HAP-1 (cell line): ENCODE measurements at regions not wholly inside any gene's neighbourhood (a gene's known extent, or its start where the extent isn't known, plus 50 kb on each side); places are given as distances from the start of the nearest gene placed in this dataset.

Source experiments
- DNase-seq, 2 experiments: peaks; one replicate each; pipeline ENCODE4 v3.0.0-alpha.2; 2016 to 2020; ENCODE audit warnings: low spot score in 2 of 2
- H3K27me3 ChIP-seq: fragments of 250-450 bp; sonication (Bioruptor Pico); 2 replicates; pipeline ENCODE4 v1.5.1; 2020; ENCODE audit warnings: low read depth, mild to moderate bottlenecking, moderate library complexity
- H3K36me3 ChIP-seq: fragments of 250-450 bp; sonication (Bioruptor Pico); replicated peaks from 2 replicates; pipeline ENCODE4 v1.5.1; 2020; ENCODE audit warnings: mild to moderate bottlenecking
- H3K4me1 ChIP-seq: fragments of 250-450 bp; sonication (Bioruptor Pico); 2 replicates; pipeline ENCODE4 v1.5.1; 2020; ENCODE audit warnings: mild to moderate bottlenecking
- H3K4me3 ChIP-seq: fragments of 250-450 bp; sonication (Bioruptor Pico); 2 replicates; pipeline ENCODE4 v1.5.1; 2020; ENCODE audit warnings: mild to moderate bottlenecking, moderate library complexity
- H3K9me3 ChIP-seq: fragments of 250-450 bp; sonication (Bioruptor Pico); 2 replicates; pipeline ENCODE4 v1.5.1; 2020; ENCODE audit warnings: mild to moderate bottlenecking, moderate library complexity
- in situ Hi-C: fragments of 300-500 bp; cut with MboI; formaldehyde crosslinking; loops from 3 replicates; pipeline ENCODE4 v1.14.3; 2020; ENCODE audit warnings: low sequenced_read_pairs, inconsistent platforms, mixed read lengths

DNA sequence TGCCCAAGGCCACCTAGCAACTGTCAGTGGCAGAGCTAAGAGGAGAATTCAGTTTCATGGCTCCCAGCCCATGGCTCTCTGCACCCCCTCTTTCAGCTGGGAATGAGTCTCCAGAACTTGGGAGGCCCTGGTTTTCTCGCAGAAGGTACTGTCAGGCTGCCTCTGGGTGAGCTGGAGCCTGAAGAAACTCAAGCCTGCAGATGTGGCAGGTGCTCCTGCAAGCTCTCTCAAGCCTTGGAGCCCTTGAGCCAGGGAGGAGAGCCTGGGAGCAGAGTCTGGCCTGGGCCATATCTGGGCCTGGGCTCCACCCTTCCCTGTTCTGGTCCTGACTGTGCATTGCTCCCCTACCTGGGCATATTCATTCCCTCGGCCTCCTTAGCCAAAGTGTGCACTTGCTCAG lies 74.4 kb upstream of the TLE3 start:
- Histone ChIP-seq H3K36me3 (no peaks in the 10 kb centered on the region), H3K4me3 (no peak overlapping the region), H3K9me3 (no peaks in the 10 kb centered on the region), H3K27me3 (no peaks in the 10 kb centered on the region), H3K4me1 (no peaks in the 10 kb centered on the region)
- in situ Hi-C loops, result no loop called here
- DNase-seq, result no peak

DNA sequence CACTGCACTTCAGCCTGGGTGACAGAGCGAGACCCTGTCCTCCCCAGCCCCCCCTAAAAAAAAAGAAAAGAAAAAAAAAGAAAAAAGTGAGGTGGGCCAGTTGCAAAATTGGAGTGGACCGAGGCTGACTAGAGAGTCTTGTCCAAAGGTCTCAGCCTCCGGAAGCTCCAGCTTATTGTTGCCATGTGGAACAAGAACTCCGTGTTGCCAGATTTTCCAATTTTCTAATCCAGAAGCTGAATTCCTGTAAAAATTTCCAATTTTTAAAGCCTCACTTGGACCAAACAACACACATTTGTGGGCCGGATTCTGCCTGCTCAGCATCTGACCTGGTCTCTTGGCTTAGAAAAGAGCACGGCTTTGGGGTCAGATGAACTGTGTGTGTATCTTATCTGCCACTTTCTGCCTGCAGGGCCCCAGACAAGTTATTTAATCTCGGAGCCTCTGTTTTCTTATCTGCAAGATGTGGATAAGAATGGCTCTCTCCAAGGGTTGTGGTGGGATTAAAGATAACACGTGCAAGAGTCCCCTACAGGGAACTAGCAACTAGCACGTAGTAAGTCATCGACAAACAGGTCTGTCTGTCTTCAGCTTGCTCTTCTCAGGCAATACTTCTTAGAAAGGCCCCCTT lies 73.7 kb upstream of the TLE3 start:
- Histone ChIP-seq H3K9me3 (no peaks in the 10 kb centered on the region), H3K4me1 (no peaks in the 10 kb centered on the region), H3K27me3 (no peaks in the 10 kb centered on the region), H3K4me3 (no peak overlapping the region), H3K36me3 (no peaks in the 10 kb centered on the region)
- in situ Hi-C loops, result no loop called here
- DNase-seq, result no peak

DNA sequence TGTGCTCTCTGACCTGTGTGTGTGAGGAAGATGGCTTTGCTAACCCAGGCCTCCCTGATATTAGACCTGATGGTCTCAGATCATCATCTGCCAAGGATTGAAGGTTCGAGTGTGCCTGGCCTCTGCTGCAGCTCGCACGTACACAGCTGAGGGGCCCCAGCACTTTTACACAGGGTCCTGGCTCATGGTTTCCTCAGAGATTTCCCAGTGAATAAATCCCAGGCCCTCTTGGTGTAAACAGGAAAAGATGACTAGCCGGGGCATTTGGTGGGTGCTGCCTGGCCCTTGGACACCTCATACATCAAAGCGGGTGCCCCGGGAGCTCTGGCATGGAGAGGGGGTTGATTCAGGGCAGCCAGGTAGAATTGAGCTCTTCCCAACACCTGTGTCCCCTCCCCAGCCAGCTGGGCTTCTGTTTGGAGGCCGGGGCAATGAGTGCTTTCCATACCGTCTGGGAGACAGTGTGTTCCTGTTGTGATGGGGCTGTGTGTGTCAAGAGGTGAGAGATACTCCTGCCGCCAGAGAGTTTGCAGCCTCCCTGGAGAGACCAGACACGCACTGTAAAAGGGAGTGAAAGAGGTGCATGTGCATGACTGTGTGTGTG lies 72.5 kb upstream of the TLE3 start:
- Histone ChIP-seq H3K4me3 (no peak overlapping the region), H3K27me3 (no peaks in the 10 kb centered on the region), H3K36me3 (no peaks in the 10 kb centered on the region), H3K4me1 (no peaks in the 10 kb centered on the region), H3K9me3 (no peaks in the 10 kb centered on the region)
- DNase-seq, result no peak
- in situ Hi-C loops, result no loop called here

DNA sequence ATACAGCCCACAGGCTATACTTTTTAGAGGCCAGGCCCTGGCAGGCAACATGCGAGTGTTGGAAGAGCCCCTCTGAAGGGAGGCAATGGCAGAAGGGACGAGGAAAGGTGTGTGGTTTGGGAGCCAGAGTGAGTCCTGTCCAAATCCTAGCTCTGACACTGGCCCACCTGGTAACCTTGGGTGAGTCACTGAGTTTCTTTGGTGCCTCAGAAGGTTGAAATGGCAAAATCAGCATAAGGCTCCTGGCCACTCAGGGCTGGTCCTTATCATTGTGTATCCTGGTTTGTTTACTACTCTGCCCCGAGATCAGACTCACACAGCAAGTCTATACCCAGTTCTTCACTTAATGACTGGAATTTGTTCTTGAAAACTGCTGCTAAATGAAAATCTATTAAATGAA lies 71.4 kb upstream of the TLE3 start:
- Histone ChIP-seq H3K4me1 (no peaks in the 10 kb centered on the region), H3K36me3 (no peaks in the 10 kb centered on the region), H3K4me3 (no peak overlapping the region), H3K27me3 (no peaks in the 10 kb centered on the region), H3K9me3 (no peaks in the 10 kb centered on the region)
- in situ Hi-C loops, result no loop called here
- no peak for DNase-seq

DNA sequence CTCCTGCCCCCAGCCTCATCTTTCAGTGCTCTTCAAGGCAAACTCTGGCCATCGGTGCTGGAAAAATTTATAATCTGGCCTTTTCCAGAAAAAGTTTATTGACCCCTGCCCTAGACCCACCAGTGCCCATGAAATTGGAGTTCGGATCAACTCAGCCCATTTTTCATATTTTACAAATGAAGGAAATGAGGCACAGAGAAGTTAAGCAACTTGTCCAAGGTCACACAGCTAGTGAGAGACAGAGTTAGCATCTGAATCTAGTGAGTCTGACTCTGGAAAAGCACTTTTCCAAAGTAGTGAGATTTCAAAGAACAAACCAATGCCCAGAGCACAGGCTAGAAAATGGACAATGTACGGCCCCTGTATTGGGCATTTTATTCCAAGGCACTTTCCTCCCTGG lies 69.4 kb upstream of the TLE3 start:
- Histone ChIP-seq H3K4me1 (no peaks in the 10 kb centered on the region), H3K27me3 (no peaks in the 10 kb centered on the region; the same call in 1 of the 2 replicates), H3K4me3 (no peak overlapping the region), H3K36me3 (no peaks in the 10 kb centered on the region), H3K9me3 (no peaks in the 10 kb centered on the region)
- in situ Hi-C loops, result no loop called here
- DNase-seq, result no peak

DNA sequence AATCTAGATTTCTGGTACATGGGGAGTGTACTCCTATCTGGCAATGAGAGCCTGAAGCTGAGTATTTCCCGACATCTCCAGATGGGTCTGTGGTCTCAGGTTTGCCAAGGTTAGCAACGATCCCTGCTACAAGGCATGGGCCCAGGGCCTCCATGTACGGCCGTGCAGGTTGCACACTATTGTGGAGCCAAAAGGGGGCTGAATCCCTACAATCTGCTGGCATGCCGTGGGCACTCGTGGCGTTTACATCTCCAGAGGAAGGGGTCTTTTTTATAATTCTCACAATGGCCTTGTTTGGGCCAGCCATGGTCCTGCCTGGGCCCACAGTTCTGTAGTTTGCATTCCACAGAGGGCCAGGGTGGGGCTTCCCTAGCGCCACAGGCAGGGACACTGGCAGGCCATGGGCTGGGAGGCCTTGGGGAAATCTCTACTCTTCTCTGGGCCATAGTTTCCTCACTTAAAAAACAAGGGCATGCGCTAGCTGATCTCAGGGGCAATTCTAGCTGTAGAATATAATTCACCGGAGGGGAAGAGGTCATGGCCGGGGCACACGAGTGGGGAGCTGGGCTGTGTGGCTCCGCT lies 68.9 kb upstream of the TLE3 start:
- in situ Hi-C loops, result no loop called here
- no peaks in the 10 kb centered on the region for H3K4me1 ChIP-seq
- no peaks in the 10 kb centered on the region for H3K9me3 ChIP-seq
- DNase-seq, result no peak
- H3K4me3 ChIP-seq, result no peak overlapping the region
- no peaks in the 10 kb centered on the region; the same call in 1 of the 2 replicates for H3K27me3 ChIP-seq
- no peaks in the 10 kb centered on the region for H3K36me3 ChIP-seq

DNA sequence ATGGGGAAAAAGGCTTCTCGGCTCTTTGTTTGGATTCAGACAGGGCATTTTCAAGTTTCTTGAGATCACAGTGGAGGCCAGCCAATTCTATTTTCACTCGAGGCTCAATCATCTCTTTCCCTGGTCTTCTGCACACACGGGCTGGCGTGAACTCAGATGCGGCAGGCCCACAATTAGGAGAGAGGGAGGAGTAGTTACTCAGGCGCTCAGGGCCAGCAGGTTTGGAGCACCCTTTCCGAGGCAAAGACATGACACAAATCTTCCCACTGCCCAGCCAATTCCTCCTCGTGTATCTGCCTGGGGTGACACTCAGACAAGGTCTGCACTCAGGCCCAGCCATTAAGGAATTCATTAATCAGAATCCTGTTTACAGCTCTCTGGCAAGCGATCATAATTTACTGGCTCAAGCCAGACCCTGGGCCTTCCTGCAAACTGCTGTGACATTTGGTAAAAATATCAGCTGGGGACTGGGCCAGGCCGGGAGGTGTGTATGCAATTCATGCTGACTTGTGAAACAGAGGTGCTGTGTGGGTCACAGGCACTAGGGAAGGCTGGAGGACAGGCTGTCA lies 68.1 kb upstream of the TLE3 start:
- H3K27me3 ChIP-seq, result no peaks in the 10 kb centered on the region; the same call in 1 of the 2 replicates
- DNase-seq, result no peak
- no peaks in the 10 kb centered on the region for H3K4me1 ChIP-seq
- in situ Hi-C loops, result no loop called here
- no peaks in the 10 kb centered on the region for H3K36me3 ChIP-seq
- no peaks in the 10 kb centered on the region for H3K9me3 ChIP-seq
- no peak overlapping the region for H3K4me3 ChIP-seq

DNA sequence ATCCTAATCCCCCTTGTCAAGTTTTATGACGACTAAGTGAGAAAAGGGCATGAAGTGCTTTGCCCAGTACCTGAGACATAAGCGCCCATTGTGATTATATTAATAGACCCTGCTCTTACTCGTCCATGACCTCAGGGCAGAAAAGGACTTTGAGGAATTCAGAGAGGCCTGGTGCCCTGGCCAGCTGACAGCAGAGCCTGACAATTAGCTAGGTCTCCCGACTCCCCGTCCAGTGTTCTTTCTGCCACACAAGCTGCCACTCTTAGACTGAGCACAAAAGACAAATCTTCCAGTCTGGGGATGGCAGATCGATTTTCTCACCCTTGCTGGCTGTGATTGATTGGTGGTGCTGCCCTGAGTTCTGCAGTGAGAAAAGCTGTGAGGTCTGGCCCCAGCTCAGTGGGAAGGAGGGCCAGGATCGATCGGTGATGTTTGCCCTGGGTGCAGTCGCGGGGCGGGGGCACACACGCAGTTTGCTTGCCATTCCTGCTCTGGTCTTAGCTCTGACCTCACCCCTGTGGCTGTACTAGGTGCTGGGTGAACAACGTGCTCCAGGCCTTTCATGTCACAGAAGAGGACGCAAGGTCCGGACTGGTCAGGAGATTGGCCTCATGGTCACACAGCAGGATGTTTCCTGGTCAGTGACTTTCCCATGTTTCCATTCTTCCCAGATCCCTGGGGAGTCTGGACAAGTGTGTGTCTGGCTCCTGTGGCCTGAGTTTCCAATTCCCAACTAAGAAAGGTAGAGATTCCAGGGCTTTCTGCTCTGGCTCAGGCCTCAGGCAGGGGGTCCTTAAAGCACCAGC lies 67.4 kb upstream of the TLE3 start:
- in situ Hi-C loops, result no loop called here
- Histone ChIP-seq H3K36me3 (no peaks in the 10 kb centered on the region), H3K9me3 (no peaks in the 10 kb centered on the region), H3K4me3 (no peak overlapping the region), H3K27me3 (no peaks in the 10 kb centered on the region; the same call in 1 of the 2 replicates), H3K4me1 (no peaks in the 10 kb centered on the region)
- no peak for DNase-seq

DNA sequence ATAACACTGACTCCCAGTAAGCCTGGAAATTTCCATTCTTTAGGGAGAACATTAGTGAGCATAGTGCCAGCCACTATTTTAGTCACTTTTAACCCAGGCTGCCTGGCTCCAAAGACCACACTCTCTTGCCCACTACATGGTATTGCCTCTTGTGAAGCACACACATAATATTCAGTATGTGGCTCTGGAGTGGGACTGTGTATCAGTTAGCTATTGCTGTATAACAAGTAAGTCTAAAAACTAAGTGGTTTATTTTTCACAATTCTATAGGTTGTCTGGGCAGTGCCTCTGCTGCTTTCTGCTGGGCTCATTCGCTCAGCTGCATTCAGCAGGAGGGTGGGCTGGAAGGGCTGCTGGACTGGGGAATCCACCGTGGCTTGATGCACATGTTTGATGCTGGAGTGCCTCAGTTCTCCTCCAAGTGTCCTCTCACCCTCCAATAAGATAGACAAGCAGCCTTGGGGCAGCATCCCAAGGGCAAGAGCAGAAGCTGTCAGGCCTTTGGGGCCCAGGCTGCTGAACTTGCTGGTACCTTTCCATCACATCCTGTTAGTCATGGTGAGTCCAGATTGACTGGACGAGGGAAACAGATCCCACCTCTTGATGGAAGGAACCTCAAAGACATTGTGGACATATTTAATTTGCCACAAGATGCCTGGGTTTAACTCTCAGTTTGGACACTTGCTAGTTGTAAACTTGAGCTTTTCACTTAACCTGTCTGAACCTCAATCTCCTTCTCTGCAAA lies 66.6 kb upstream of the TLE3 start:
- H3K4me1 ChIP-seq, result no peaks in the 10 kb centered on the region
- no peak for DNase-seq
- no peaks in the 10 kb centered on the region for H3K9me3 ChIP-seq
- H3K36me3 ChIP-seq, result no peaks in the 10 kb centered on the region
- in situ Hi-C loops, result no loop called here
- no peaks in the 10 kb centered on the region; the same call in 1 of the 2 replicates for H3K27me3 ChIP-seq
- no peak overlapping the region for H3K4me3 ChIP-seq

DNA sequence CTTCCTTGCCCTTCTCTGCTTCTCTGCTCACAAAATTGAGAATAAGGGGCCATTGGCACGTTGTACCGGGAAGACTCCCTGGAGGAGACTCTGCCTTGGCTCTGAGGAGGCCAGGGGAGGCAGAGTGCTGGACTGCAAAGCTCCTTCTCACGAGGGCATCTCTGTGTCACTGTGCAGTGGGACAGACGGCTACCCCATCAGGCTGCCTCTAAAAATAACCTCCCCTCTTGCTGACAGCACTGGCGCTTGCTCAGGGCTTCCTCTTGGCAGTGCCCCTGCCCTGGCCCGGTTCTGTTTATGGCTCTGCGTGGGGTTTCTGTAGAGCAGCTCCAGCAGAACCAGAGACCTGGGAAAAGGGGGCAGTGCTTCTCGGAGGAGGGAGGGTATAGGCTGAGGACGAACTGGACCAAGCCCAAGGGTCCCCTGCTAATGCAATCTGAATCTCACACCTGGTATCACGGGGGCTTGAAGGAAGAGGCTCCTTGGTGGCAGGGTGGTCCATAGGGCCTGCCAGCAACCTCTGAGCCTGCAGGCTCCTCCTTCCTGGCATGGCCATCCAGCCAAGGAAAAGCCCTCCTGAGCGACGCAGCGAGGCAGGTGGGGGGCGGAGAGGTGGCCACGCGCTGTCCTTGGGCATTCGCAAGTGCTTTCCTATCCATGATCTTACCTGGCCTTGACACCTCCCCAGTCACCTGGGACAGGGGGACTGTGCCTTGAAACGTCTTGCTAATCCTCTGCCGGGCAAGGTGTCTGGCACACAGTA lies 63.3 kb upstream of the TLE3 start:
- Histone ChIP-seq H3K36me3 (no peaks in the 10 kb centered on the region), H3K4me3 (no peak overlapping the region), H3K4me1 (no peaks in the 10 kb centered on the region), H3K27me3 (peaks cover 3% of the 10 kb centered on the region; the same call in 1 of the 2 replicates), H3K9me3 (no peaks in the 10 kb centered on the region)
- no peak for DNase-seq
- in situ Hi-C loops, result no loop called here

DNA sequence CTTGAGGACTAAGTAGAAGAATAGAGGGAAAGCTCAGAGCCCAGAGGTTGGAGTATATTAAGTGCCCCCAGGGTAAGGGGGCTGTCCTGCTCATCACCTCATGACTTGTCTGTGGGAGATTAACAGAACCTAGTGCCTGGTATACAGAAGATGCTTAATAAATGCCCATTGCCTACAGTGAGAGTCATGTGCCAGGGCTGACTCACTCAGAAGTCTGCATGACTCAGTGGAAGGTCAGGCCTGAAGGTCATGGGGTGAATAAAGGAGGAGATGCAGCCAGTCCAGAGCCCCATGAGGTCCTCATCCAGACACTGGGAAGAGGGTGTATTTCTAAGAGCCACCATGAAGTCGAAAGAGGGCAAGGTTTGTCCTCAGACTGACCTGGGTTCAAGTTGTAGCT lies 62.5 kb upstream of the TLE3 start:
- Histone ChIP-seq H3K4me1 (no peaks in the 10 kb centered on the region), H3K9me3 (no peaks in the 10 kb centered on the region), H3K4me3 (no peak overlapping the region), H3K27me3 (peaks cover 3% of the 10 kb centered on the region; the same call in 1 of the 2 replicates), H3K36me3 (no peaks in the 10 kb centered on the region)
- DNase-seq, result no peak
- in situ Hi-C loops, result no loop called here

DNA sequence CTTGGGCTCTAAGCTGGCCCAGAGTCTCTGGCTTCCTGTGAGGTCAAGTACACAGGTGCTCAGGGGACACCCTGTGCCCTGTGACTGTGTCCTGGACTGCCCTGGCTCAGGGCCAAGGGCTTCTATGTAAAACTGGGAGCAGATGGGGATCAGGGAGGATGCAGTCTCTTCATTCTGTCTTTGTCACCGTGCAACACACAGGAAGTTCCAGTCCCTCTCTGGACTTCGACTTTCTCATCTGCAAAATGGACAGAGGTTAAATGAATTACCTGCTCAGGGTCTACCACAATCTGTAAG lies 61.9 kb upstream of the TLE3 start:
- Histone ChIP-seq H3K27me3 (peaks cover 3% of the 10 kb centered on the region; the same call in 1 of the 2 replicates), H3K4me3 (no peak overlapping the region), H3K36me3 (no peaks in the 10 kb centered on the region), H3K4me1 (no peaks in the 10 kb centered on the region), H3K9me3 (no peaks in the 10 kb centered on the region)
- in situ Hi-C loops, result no loop called here
- DNase-seq, result no peak
